PC-9 (cell line): ENCODE measurements at regions not wholly inside any gene's neighbourhood (a gene's known extent, or its start where the extent isn't known, plus 50 kb on each side); places are given as distances from the start of the nearest gene placed in this dataset.

Experiments used
- BruUV-seq: library from RNA; stranded (reverse); fragments of 400-500 nt; replicated peaks from 2 replicates; lab custom pipeline; 2021; lab: Mats Ljungman, UMichigan
- CTCF ChIA-PET: fragments of 300-600 bp; sonication (Branson Sonifier 250); formaldehyde crosslinking; loops from one replicate; lab custom pipeline; 2022; ENCODE audit warnings: antibody characterized with exemption; lab: Charles Lee
- POLR2A ChIA-PET: fragments of 300-600 bp; sonication (Branson Sonifier 250); formaldehyde crosslinking; loops from one replicate; lab custom pipeline; 2022; ENCODE audit warnings: antibody characterized with exemption; ENCODE audit not compliant: unreplicated experiment; lab: Charles Lee
- DNase-seq, 2 experiments: peaks; one replicate each; pipeline versions ENCODE4 v3.0.0 to v3.0.0-alpha.2; 2015 to 2022; ENCODE audit warnings: mixed read lengths in 1 of 2
- H2AFZ ChIP-seq: fragments of 200-600 bp; sonication (generic); 2 replicates; pipeline ENCODE4 v1.8.1; 2017; ENCODE audit warnings: antibody characterized with exemption
- H3F3A ChIP-seq: fragments of 200-600 bp; sonication (generic); 2 replicates; pipeline ENCODE4 v1.8.1; 2017; ENCODE audit warnings: antibody characterized with exemption, mild to moderate bottlenecking, low read depth; ENCODE audit not compliant: insufficient read depth
- H3K27ac ChIP-seq: fragments of 200-600 bp; sonication (generic); 2 replicates; pipeline ENCODE4 v1.6.1; 2016; ENCODE audit warnings: mixed run types
- H3K27me3 ChIP-seq: fragments of 200-600 bp; sonication (generic); 2 replicates; pipeline ENCODE4 v1.6.1; 2016; ENCODE audit warnings: low read depth, mixed run types; ENCODE audit not compliant: insufficient read depth
- H3K36me3 ChIP-seq: fragments of 200-600 bp; sonication (generic); 2 replicates; pipeline ENCODE4 v1.6.1; 2016; ENCODE audit warnings: low read depth, mixed run types
- H3K4me1 ChIP-seq: fragments of 200-600 bp; sonication (generic); replicated peaks from 2 replicates; pipeline ENCODE4 v1.6.1; 2016; ENCODE audit warnings: mixed run types; ENCODE audit not compliant: insufficient read depth
- H3K4me2 ChIP-seq: fragments of 200-600 bp; sonication (generic); 2 replicates; pipeline ENCODE4 v1.6.1; 2017; ENCODE audit warnings: mixed run types
- H3K4me3 ChIP-seq: fragments of 200-600 bp; sonication (generic); 2 replicates; pipeline ENCODE4 v1.6.1; 2016; ENCODE audit warnings: mixed run types
- H3K79me2 ChIP-seq: fragments of 200-600 bp; sonication (generic); 2 replicates; pipeline ENCODE4 v1.6.1; 2017; ENCODE audit warnings: low read depth, mixed run types
- H3K9me2 ChIP-seq: fragments of 200-600 bp; sonication (generic); 2 replicates; pipeline ENCODE4 v1.8.1; 2017; ENCODE audit warnings: mild to moderate bottlenecking; ENCODE audit not compliant: insufficient read depth
- H3K9me3 ChIP-seq: fragments of 200-600 bp; sonication (generic); 2 replicates; pipeline ENCODE4 v1.8.1; 2016; ENCODE audit warnings: low read depth; ENCODE audit not compliant: insufficient read depth
- H4K20me1 ChIP-seq: fragments of 200-600 bp; sonication (generic); 2 replicates; pipeline ENCODE4 v1.8.1; 2017; ENCODE audit not compliant: insufficient read depth
- CTCF ChIP-seq: fragments of 200-600 bp; sonication (generic); conservative IDR thresholded peaks from 2 replicates; pipeline ENCODE4 v1.6.1; 2017; ENCODE audit warnings: mixed run types, antibody characterized with exemption, mild to moderate bottlenecking, moderate library complexity
- EZH2 ChIP-seq: fragments of 200-600 bp; sonication (generic); IDR thresholded peaks from 2 replicates; pipeline ENCODE4 v1.8.0; 2017; ENCODE audit warnings: antibody characterized with exemption, low read depth
- intact Hi-C: fragments of 100-400 bp; cut with micrococcal nuclease; formaldehyde crosslinking; loops from one replicate; pipeline ENCODE4 v1.10.0; 2022; ENCODE audit not compliant: unreplicated experiment

- no peaks in the 10 kb centered on the region for H4K20me1 ChIP-seq
- no peak overlapping the region for H2AFZ ChIP-seq
- no peak for DNase-seq
- no peaks in the 10 kb centered on the region for H3K9me2 ChIP-seq
- no peaks in the 10 kb centered on the region for H3K79me2 ChIP-seq
- no peak for TF ChIP-seq EZH2
- TF ChIP-seq CTCF = no peak
- no peaks in the 10 kb centered on the region for H3K36me3 ChIP-seq
- H3K27me3 ChIP-seq = no peaks in the 10 kb centered on the region
- no peaks in the 10 kb centered on the region for H3F3A ChIP-seq
- no peaks in the 10 kb centered on the region for H3K9me3 ChIP-seq
- ChIA-PET CTCF (no interaction called here), POLR2A (no interaction called here)
- H3K4me2 ChIP-seq = no peak overlapping the region
- no peaks in the 10 kb centered on the region for H3K4me1 ChIP-seq
- no peak overlapping the region for H3K4me3 ChIP-seq
- no TSS peak for BruUV-seq
- H3K27ac ChIP-seq = no peak overlapping the region
- intact Hi-C loops = no loop called here
Observed at GRCh38 chr11:82261367-82261766, 472.3 kb downstream of the FAM181B start.

GRCh38 chr11:82250047-82250446 lies 483.6 kb downstream of the FAM181B start:
- Histone ChIP-seq H4K20me1 (no peaks in the 10 kb centered on the region), H3K4me2 (no peak overlapping the region), H3K79me2 (no peaks in the 10 kb centered on the region), H3K27me3 (no peaks in the 10 kb centered on the region), H3F3A (no peaks in the 10 kb centered on the region), H3K4me1 (no peaks in the 10 kb centered on the region), H3K9me2 (no peaks in the 10 kb centered on the region), H3K36me3 (no peaks in the 10 kb centered on the region), H3K27ac (no peak overlapping the region), H2AFZ (no peak overlapping the region), H3K9me3 (no peaks in the 10 kb centered on the region; the same call in 1 of the 2 replicates), H3K4me3 (no peak overlapping the region)
- no peak for TF ChIP-seq CTCF
- no peak for TF ChIP-seq EZH2
- CTCF ChIA-PET = no interaction called here
- intact Hi-C loops = no loop called here
- POLR2A ChIA-PET = no interaction called here
- DNase-seq = peak in 1 of 2 experiments; percentile 50
- BruUV-seq = no TSS peak

GRCh38 chr11:82246926-82247325 lies 486.7 kb downstream of the FAM181B start:
- ChIA-PET CTCF (no interaction called here), POLR2A (no interaction called here)
- intact Hi-C loops = no loop called here
- Histone ChIP-seq H4K20me1 (no peaks in the 10 kb centered on the region), H3K27ac (no peak overlapping the region), H3K36me3 (no peaks in the 10 kb centered on the region), H3K79me2 (no peaks in the 10 kb centered on the region), H3K9me2 (no peaks in the 10 kb centered on the region), H3K4me1 (no peaks in the 10 kb centered on the region), H3K4me3 (no peak overlapping the region), H3K27me3 (no peaks in the 10 kb centered on the region), H3F3A (no peaks in the 10 kb centered on the region), H2AFZ (no peak overlapping the region), H3K9me3 (no peaks in the 10 kb centered on the region), H3K4me2 (no peak overlapping the region)
- no peak for TF ChIP-seq CTCF
- no peak for TF ChIP-seq EZH2
- no TSS peak for BruUV-seq
- no peak for DNase-seq
